Lung (tissue), 11 donors: ENCODE measurements at regions not wholly inside any gene's neighbourhood (a gene's known extent, or its start where the extent isn't known, plus 50 kb on each side); places are given as distances from the start of the nearest gene placed in this dataset.

ENCODE experiments used
- ATAC-seq: fragments of 200-7000 bp; cut with Tn5 transposase; one replicate; pipeline ENCODE4 v1.9.1; 2020; ENCODE audit warnings: moderate number of reproducible peaks; ENCODE audit not compliant: insufficient read depth, low FRiP score
- DNase-seq, 3 donors: peaks; one replicate each; pipeline ENCODE4 v3.0.0-alpha.2; 2013 to 2017
- H3K27ac ChIP-seq, 2 donors: one replicate each; pipeline ENCODE4 v1.5.1; 2013; ENCODE audit warnings: mild to moderate bottlenecking in 2 of 2, moderate library complexity in 2 of 2, control low read depth in 1 of 2, inconsistent platforms in 1 of 2, low read depth in 1 of 2, low read length in 1 of 2
- H3K27me3 ChIP-seq, 3 donors: one replicate each; pipeline ENCODE4 v1.5.1; 2013; ENCODE audit warnings: low read length in 2 of 3; ENCODE audit not compliant: control insufficient read depth in 3 of 3, insufficient read depth in 3 of 3
- H3K36me3 ChIP-seq, 4 donors: one replicate each; pipeline ENCODE4 v1.5.1; 2013; ENCODE audit warnings: low read length in 4 of 4, mild to moderate bottlenecking in 1 of 4, moderate library complexity in 1 of 4; ENCODE audit not compliant: control insufficient read depth in 4 of 4, insufficient read depth in 4 of 4
- H3K4me1 ChIP-seq, 5 donors: one replicate each; pipeline ENCODE4 v1.5.1; 2013; ENCODE audit warnings: low read length in 5 of 5, mild to moderate bottlenecking in 2 of 5, moderate library complexity in 1 of 5; ENCODE audit not compliant: control insufficient read depth in 5 of 5, insufficient read depth in 5 of 5
- H3K4me3 ChIP-seq: one replicate; pipeline ENCODE4 v1.5.1; 2013; ENCODE audit warnings: mild to moderate bottlenecking, control low read depth, moderate library complexity
- H3K9ac ChIP-seq, 2 donors: one replicate each; pipeline ENCODE4 v1.5.1; 2013; ENCODE audit warnings: low read length in 2 of 2, control low read depth in 1 of 2; ENCODE audit not compliant: insufficient read depth in 1 of 2
- H3K9me3 ChIP-seq, 4 donors: one replicate each; pipeline ENCODE4 v1.5.1; 2013; ENCODE audit warnings: low read length in 3 of 4, mild to moderate bottlenecking in 1 of 4, moderate library complexity in 1 of 4; ENCODE audit not compliant: control insufficient read depth in 4 of 4, insufficient read depth in 3 of 4
- WGBS, 2 donors: extraction: QIAGEN DNeasy Blood & Tissue Kit; methylation state at CpG; one replicate each; pipeline ENCODE4 v1.1.7; 2013; 5-methylcytosine and 5-hydroxymethylcytosine counted together
- TF ChIP-seq, protein P1 (sequence below): IDR thresholded peaks from 2 replicates; pipeline ENCODE4 v1.5.1; 2012; ENCODE audit warnings: mild to moderate bottlenecking; ENCODE audit errors: control extremely low read depth, extremely low read depth
- donor health status: control.
- donor health status: control.
- donor health status: Bipolar disorder and iron deficiency.
- donor health status: healthy.
- donor health status: DM: yes; HTN: yes; CAD: no.

DNA sequence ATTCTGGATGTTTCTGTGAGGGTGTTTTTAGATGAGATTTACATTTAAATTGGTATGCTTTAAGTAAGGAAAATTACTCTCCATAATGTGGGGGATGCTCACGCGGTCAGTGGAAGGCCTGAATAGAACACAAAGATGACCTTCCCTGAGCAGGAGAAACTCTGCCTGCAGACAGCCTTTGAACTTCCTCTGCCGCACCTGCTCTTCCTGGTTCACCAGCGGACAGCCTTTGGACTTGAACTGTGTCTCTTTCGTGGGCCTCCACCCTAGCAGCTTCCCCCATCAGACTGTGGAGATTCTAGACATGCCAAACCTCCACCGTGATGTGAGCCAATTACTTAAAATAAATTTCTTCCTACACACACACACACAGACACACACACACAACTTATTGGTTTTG, 210.7 kb downstream of the EFCAB11 start:
- Histone ChIP-seq H3K4me1 (peaks cover 0 to 1% (median 0%) of the 10 kb centered on the region in 5 donors), H3K27ac (no peak overlapping the region), H3K9me3 (peaks cover 0 to 8% (median 3%) of the 10 kb centered on the region in 4 donors), H3K9ac (no peak overlapping the region), H3K4me3 (no peak overlapping the region), H3K36me3 (no peaks in the 10 kb centered on the region), H3K27me3 (no peaks in the 10 kb centered on the region)
- DNase-seq = no peak
- WGBS, 2 donors = 73 to 80% methylated on average over 6 of the region's 6 CpGs
- TF ChIP-seq, protein P1, sequence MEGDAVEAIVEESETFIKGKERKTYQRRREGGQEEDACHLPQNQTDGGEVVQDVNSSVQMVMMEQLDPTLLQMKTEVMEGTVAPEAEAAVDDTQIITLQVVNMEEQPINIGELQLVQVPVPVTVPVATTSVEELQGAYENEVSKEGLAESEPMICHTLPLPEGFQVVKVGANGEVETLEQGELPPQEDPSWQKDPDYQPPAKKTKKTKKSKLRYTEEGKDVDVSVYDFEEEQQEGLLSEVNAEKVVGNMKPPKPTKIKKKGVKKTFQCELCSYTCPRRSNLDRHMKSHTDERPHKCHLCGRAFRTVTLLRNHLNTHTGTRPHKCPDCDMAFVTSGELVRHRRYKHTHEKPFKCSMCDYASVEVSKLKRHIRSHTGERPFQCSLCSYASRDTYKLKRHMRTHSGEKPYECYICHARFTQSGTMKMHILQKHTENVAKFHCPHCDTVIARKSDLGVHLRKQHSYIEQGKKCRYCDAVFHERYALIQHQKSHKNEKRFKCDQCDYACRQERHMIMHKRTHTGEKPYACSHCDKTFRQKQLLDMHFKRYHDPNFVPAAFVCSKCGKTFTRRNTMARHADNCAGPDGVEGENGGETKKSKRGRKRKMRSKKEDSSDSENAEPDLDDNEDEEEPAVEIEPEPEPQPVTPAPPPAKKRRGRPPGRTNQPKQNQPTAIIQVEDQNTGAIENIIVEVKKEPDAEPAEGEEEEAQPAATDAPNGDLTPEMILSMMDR = no peak
- ATAC-seq = no peak

DNA sequence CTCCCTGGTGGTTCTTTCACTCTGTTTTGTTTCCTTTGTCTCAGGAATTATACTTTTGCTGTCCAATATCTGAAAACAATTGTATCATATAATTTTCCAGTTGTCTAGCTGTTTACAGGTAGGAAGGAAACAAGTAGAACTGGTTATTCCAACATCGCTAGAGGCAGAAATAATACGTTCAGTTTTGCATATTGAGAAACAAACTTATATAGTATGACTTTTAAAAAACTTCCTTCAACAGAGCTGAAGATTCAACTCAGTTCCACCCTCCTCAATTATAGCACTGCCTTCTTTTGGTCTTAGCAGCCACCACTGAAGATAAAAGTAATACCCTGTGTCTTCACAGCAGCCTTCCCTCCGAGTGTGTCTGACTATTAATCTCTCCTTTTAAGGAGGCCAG, 214.3 kb downstream of the EFCAB11 start:
- DNase-seq = no peak
- peaks cover 0 to 1% (median 0%) of the 10 kb centered on the region in 5 donors for H3K4me1 ChIP-seq
- peaks cover 0 to 11% (median 3%) of the 10 kb centered on the region in 4 donors for H3K9me3 ChIP-seq
- no peaks in the 10 kb centered on the region for H3K27me3 ChIP-seq
- ATAC-seq = no peak
- H3K4me3 ChIP-seq = no peak overlapping the region
- H3K36me3 ChIP-seq = no peaks in the 10 kb centered on the region
- no peak overlapping the region for H3K27ac ChIP-seq
- TF ChIP-seq, protein P1 = no peak
- H3K9ac ChIP-seq = no peak overlapping the region
- WGBS, 2 donors = 65 to 79% methylated on average over 3 of the region's 3 CpGs

DNA sequence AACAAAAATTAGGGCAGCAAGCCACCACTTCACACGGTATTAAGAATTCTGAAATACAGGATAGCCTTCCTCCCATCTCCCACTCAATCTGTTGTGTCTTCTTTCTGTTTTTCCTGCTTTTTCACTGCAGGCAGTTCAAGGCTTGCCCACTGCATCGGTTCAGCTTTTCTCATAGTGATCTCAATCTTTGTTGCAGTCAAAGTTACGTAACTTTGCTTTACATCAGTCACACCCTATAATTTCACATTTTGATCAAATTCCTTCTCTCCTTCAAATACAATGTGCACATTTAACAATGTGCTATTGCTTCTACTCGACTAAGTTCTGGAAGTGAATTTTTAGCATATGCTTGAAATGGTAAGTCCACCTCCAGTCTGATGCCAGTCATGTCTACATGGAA, 217.6 kb downstream of the EFCAB11 start:
- DNase-seq (no peak), ATAC-seq (no peak)
- Histone ChIP-seq H3K9ac (no peak overlapping the region), H3K4me3 (no peak overlapping the region), H3K9me3 (peaks cover 0 to 2% (median 1%) of the 10 kb centered on the region in 4 donors), H3K4me1 (no peaks in the 10 kb centered on the region), H3K36me3 (no peaks in the 10 kb centered on the region), H3K27me3 (no peaks in the 10 kb centered on the region), H3K27ac (no peak overlapping the region)
- TF ChIP-seq, protein P1 = no peak
- WGBS, 2 donors = 64 to 67% methylated on average over 4 of the region's 4 CpGs

DNA sequence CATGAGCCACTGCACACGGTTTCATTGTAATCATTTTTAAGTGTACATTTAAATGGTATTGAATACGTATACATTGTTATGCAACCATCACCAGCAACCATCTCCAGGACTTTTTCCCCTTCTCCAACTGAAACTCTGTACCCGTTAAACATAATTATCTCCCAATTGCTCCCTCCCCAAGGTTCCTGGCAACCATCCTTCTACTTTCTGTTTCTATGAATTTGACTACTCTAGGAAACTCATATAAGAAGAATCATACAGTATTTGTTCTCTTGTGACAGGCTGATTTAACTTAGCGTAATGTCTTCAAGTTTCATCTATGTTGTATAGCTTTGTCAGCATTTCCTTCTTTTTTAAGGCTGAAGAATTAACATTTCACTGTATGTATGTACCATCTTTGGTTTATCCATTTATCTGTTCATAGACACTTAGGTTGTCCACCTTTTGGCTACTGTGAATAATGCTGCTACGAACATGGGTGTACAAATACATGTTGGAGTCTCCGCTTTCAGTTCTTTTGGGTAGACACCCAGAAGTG, 223.1 kb downstream of the EFCAB11 start:
- ATAC-seq (no peak), DNase-seq (no peak)
- no peaks in the 10 kb centered on the region for H3K9me3 ChIP-seq
- no peak overlapping the region for H3K4me3 ChIP-seq
- H3K36me3 ChIP-seq = no peaks in the 10 kb centered on the region
- H3K27me3 ChIP-seq = no peaks in the 10 kb centered on the region
- TF ChIP-seq, protein P1 = no peak
- H3K9ac ChIP-seq = no peak overlapping the region
- H3K4me1 ChIP-seq = no peaks in the 10 kb centered on the region
- whole genome bisulfite sequencing, 2 donors = 74 to 87% methylated on average over 6 of the region's 6 CpGs
- no peak overlapping the region for H3K27ac ChIP-seq
